Spleen (tissue), 11 donors: ENCODE measurements at regions not wholly inside any gene's neighbourhood (a gene's known extent, or its start where the extent isn't known, plus 50 kb on each side); places are given as distances from the start of the nearest gene placed in this dataset.

Experiments
- DNase-seq: peaks from one replicate; pipeline ENCODE4 v3.0.0-alpha.2; 2020
- H3K27ac ChIP-seq, 8 donors: fragments of 200-600 bp; sonication (generic) in 7 of 8; 1 replicate in 4 of 8; 2 replicates in 4 of 8; pipeline versions ENCODE4 v1.5.0 to v1.8.0; 2016 to 2021; ENCODE audit warnings: inconsistent platforms in 4 of 8, mild to moderate bottlenecking in 4 of 8, moderate library complexity in 1 of 8
- H3K27me3 ChIP-seq, 7 donors: fragments of 200-600 bp; sonication (generic) in 6 of 7; replicated peaks in 1 of 7; 1 replicate in 4 of 7; 2 replicates in 3 of 7; pipeline versions ENCODE4 v1.5.0 to v1.8.0; 2016 to 2021; ENCODE audit warnings: inconsistent platforms in 3 of 7, mild to moderate bottlenecking in 1 of 7
- H3K36me3 ChIP-seq, 6 donors: fragments of 200-600 bp; sonication (generic) in 5 of 6; 1 replicate in 4 of 6; 2 replicates in 2 of 6; pipeline versions ENCODE4 v1.5.0 to v1.8.0; 2016 to 2021; ENCODE audit warnings: inconsistent platforms in 2 of 6
- H3K4me1 ChIP-seq, 6 donors: fragments of 200-600 bp; sonication (generic) in 5 of 6; 1 replicate in 3 of 6; 2 replicates in 3 of 6; pipeline versions ENCODE4 v1.5.0 to v1.8.0; 2016 to 2021; ENCODE audit warnings: inconsistent platforms in 3 of 6
- H3K4me3 ChIP-seq, 8 donors: fragments of 200-600 bp; sonication (generic) in 7 of 8; 1 replicate in 4 of 8; 2 replicates in 4 of 8; pipeline versions ENCODE4 v1.5.0 to v1.8.0; 2016 to 2021; ENCODE audit warnings: inconsistent platforms in 4 of 8, mild to moderate bottlenecking in 4 of 8, moderate library complexity in 2 of 8
- H3K9me3 ChIP-seq, 8 donors: fragments of 200-600 bp; sonication (generic) in 7 of 8; 1 replicate in 4 of 8; 2 replicates in 4 of 8; pipeline versions ENCODE4 v1.5.0 to v1.8.0; 2016 to 2021; ENCODE audit warnings: inconsistent platforms in 4 of 8
- POLR2A ChIP-seq, 3 donors: fragments of 450-650 bp; IDR thresholded peaks; one replicate each; pipeline ENCODE4 v1.5.1; 2017; ENCODE audit warnings: antibody characterized with exemption in 3 of 3, mild to moderate bottlenecking in 1 of 3
- POLR2AphosphoS5 ChIP-seq, 3 donors: sonication (generic); formaldehyde crosslinking; IDR thresholded peaks; one replicate each; pipeline ENCODE4 v1.5.1; 2017; ENCODE audit warnings: antibody characterized with exemption in 3 of 3
- WGBS, 5 donors: extraction: QIAGEN DNeasy Blood & Tissue Kit in 3 of 5; methylation state at CpG; one replicate each; pipeline versions ENCODE4 v1.1.5 to v1.1.7; 2013 to 2018; 5-methylcytosine and 5-hydroxymethylcytosine counted together
- intact Hi-C: fragments of 100-400 bp; cut with DNase I; formaldehyde crosslinking; loops from one replicate; pipeline ENCODE4 v1.15.0; 2023; ENCODE audit warnings: low total_unique reads
- TF ChIP-seq, protein P1 (sequence below), 11 experiments: fragments of 200-600 bp in 7 of 11; fragments of 450-650 bp in 4 of 11; sonication (generic) in 4 of 11; IDR thresholded peaks in 8 of 11; conservative IDR thresholded peaks in 3 of 11; 1 replicate in 7 of 11; 2 replicates in 4 of 11; pipeline versions ENCODE4 v1.4.0 to v1.8.0; 2016 to 2021; ENCODE audit warnings: antibody characterized with exemption in 11 of 11, inconsistent platforms in 4 of 11, mild to moderate bottlenecking in 1 of 11
- donor health status: healthy with polysubstance abuse.
- donor health status: DM: no; HTN: no; CAD: no; lungs with moderate emphysema.
- donor health status: DM: no; HTN: no; CAD: no.
- donor health status: Bipolar disorder and iron deficiency.
- donor health status: healthy.
- donor health status: DM: no; HTN: no; CAD: no.
- donor health status: DM: yes; HTN: yes; CAD: no.

DNA sequence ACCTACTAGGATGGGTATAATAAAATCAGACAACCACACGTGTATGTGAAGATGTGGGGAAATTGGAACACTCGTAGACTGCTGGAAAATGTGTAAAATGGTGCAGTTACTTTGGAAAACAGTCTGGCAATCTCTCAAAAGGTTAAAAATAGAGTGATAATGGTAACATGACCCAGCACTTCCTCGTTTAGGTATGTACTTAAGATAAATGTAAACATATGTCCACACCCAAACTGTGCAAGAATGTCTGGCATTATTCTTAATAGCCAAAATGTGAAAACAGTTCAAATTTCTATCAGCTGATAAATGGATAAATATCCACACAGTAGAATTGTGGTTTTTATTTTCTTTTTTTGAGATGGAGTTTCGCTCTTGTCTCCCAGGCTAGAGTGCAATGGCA is 272.8 kb downstream of the ZNF248 start:
- H3K9me3 ChIP-seq, result peaks cover 0 to 30% (median 6%) of the 10 kb centered on the region in 8 donors
- H3K27me3 ChIP-seq, result no peaks in the 10 kb centered on the region

GRCh38 chr10:37582237-37582636 is 275.2 kb downstream of the ZNF248 start:
- no peak for DNase-seq
- Histone ChIP-seq H3K27me3 (no peaks in the 10 kb centered on the region), H3K9me3 (peaks cover 0 to 21% (median 7%) of the 10 kb centered on the region in 8 donors), H3K4me3 (no peak overlapping the region), H3K4me1 (no peaks in the 10 kb centered on the region), H3K36me3 (no peaks in the 10 kb centered on the region), H3K27ac (no peak overlapping the region)
- TF ChIP-seq, protein P1, sequence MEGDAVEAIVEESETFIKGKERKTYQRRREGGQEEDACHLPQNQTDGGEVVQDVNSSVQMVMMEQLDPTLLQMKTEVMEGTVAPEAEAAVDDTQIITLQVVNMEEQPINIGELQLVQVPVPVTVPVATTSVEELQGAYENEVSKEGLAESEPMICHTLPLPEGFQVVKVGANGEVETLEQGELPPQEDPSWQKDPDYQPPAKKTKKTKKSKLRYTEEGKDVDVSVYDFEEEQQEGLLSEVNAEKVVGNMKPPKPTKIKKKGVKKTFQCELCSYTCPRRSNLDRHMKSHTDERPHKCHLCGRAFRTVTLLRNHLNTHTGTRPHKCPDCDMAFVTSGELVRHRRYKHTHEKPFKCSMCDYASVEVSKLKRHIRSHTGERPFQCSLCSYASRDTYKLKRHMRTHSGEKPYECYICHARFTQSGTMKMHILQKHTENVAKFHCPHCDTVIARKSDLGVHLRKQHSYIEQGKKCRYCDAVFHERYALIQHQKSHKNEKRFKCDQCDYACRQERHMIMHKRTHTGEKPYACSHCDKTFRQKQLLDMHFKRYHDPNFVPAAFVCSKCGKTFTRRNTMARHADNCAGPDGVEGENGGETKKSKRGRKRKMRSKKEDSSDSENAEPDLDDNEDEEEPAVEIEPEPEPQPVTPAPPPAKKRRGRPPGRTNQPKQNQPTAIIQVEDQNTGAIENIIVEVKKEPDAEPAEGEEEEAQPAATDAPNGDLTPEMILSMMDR (IDR thresholded peaks at IDR 0.05 in 8 of 11, conservative IDR thresholded peaks at IDR 0.05 in 3 of 11), result no peak
- TF ChIP-seq POLR2A (IDR thresholded peaks at IDR 0.05), result no peak
- no peak for TF ChIP-seq POLR2AphosphoS5 (IDR thresholded peaks at IDR 0.05)
- intact Hi-C loops, result no loop called here

More for the DNA sequence above, 272.8 kb downstream of the ZNF248 start:
- no peak for TF ChIP-seq POLR2A (IDR thresholded peaks at IDR 0.05)
- no peak for TF ChIP-seq POLR2AphosphoS5 (IDR thresholded peaks at IDR 0.05)
- TF ChIP-seq, protein P1 (IDR thresholded peaks at IDR 0.05 in 8 of 11, conservative IDR thresholded peaks at IDR 0.05 in 3 of 11), result no peak
- no peaks in the 10 kb centered on the region for H3K36me3 ChIP-seq
- H3K4me3 ChIP-seq, result no peak overlapping the region
- 30 to 36% (median 32%) methylated on average over 4 of the region's 4 CpGs for WGBS, 5 donors
- H3K27ac ChIP-seq, result no peak overlapping the region
- DNase-seq, result no peak
- H3K4me1 ChIP-seq, result no peaks in the 10 kb centered on the region
- intact Hi-C loops, result no loop called here

- no peak for TF ChIP-seq POLR2A (IDR thresholded peaks at IDR 0.05)
- TF ChIP-seq POLR2AphosphoS5 (IDR thresholded peaks at IDR 0.05), result no peak
- TF ChIP-seq, protein P1 (IDR thresholded peaks at IDR 0.05 in 8 of 11, conservative IDR thresholded peaks at IDR 0.05 in 3 of 11), result no peak
- WGBS, 5 donors, result 78 to 97% (median 81%) methylated on average over 1 of the region's 1 CpG
These were observed 281.3 kb downstream of the ZNF248 start for GRCh38 chr10:37576154-37576553.

DNA sequence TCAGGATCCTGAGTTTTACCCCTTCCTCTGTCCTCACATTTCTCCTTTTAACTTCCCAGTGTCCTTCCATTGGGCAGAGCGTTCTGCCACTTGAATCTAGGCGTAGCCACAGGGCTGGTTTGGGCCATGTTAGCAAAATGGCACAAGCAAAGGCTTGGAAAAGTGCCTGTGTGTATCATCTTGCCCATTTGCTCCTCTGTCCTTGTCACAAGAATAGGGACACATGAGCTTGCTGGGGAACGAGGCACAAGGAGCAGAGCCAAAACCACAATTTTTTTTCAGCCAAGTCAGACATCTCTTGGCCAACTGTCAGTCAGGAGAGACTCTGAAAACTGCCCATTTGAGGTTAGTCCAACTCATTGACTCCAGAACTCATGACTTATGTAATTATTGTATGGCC is 285.2 kb downstream of the ZNF248 start:
- no peak for TF ChIP-seq POLR2AphosphoS5 (IDR thresholded peaks at IDR 0.05)
- no peak for TF ChIP-seq POLR2A (IDR thresholded peaks at IDR 0.05)
- TF ChIP-seq, protein P1 (IDR thresholded peaks at IDR 0.05 in 8 of 11, conservative IDR thresholded peaks at IDR 0.05 in 3 of 11), result no peak

More at GRCh38 chr10:37576154-37576553, 281.3 kb downstream of the ZNF248 start:
- no peak for DNase-seq
- Histone ChIP-seq H3K9me3 (peaks cover 0 to 40% (median 9%) of the 10 kb centered on the region in 8 donors), H3K4me3 (no peak overlapping the region), H3K27ac (no peak overlapping the region), H3K4me1 (no peaks in the 10 kb centered on the region), H3K27me3 (no peaks in the 10 kb centered on the region), H3K36me3 (no peaks in the 10 kb centered on the region)
- intact Hi-C loops, result no loop called here

More for the DNA sequence above, 285.2 kb downstream of the ZNF248 start:
- intact Hi-C loops, result no loop called here
- no peak for DNase-seq
- no peaks in the 10 kb centered on the region for H3K36me3 ChIP-seq
- peaks cover 0 to 31% (median 9%) of the 10 kb centered on the region in 8 donors for H3K9me3 ChIP-seq
- no peaks in the 10 kb centered on the region for H3K4me1 ChIP-seq
- H3K4me3 ChIP-seq, result no peak overlapping the region
- H3K27ac ChIP-seq, result no peak overlapping the region
- WGBS, 5 donors, result 45 to 74% (median 57%) methylated on average over 3 of the region's 3 CpGs
- H3K27me3 ChIP-seq, result no peaks in the 10 kb centered on the region
